ENCODE measurements at regions not wholly inside any gene's neighbourhood (a gene's known extent, or its start where the extent isn't known, plus 50 kb on each side); places are given as distances from the start of the nearest gene placed in this dataset.

GRCh38 chr1:168386949-168387586, 106.4 kb downstream of the TBX19 start:
- TF ChIP-seq, protein P1, sequence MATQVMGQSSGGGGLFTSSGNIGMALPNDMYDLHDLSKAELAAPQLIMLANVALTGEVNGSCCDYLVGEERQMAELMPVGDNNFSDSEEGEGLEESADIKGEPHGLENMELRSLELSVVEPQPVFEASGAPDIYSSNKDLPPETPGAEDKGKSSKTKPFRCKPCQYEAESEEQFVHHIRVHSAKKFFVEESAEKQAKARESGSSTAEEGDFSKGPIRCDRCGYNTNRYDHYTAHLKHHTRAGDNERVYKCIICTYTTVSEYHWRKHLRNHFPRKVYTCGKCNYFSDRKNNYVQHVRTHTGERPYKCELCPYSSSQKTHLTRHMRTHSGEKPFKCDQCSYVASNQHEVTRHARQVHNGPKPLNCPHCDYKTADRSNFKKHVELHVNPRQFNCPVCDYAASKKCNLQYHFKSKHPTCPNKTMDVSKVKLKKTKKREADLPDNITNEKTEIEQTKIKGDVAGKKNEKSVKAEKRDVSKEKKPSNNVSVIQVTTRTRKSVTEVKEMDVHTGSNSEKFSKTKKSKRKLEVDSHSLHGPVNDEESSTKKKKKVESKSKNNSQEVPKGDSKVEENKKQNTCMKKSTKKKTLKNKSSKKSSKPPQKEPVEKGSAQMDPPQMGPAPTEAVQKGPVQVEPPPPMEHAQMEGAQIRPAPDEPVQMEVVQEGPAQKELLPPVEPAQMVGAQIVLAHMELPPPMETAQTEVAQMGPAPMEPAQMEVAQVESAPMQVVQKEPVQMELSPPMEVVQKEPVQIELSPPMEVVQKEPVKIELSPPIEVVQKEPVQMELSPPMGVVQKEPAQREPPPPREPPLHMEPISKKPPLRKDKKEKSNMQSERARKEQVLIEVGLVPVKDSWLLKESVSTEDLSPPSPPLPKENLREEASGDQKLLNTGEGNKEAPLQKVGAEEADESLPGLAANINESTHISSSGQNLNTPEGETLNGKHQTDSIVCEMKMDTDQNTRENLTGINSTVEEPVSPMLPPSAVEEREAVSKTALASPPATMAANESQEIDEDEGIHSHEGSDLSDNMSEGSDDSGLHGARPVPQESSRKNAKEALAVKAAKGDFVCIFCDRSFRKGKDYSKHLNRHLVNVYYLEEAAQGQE (IDR thresholded peaks at IDR 0.05; ENCODE audit: insufficient read depth in 1 of 2, low read depth in 2 of 2, low read length in 2 of 2) = no peak
- no peak for TF ChIP-seq POLR2AphosphoS5 (IDR thresholded peaks at IDR 0.05; ENCODE audit: low read depth, low read length)
